ENCODE measurements at regions not wholly inside any gene's neighbourhood (a gene's known extent, or its start where the extent isn't known, plus 50 kb on each side); places are given as distances from the start of the nearest gene placed in this dataset.

- H3K27me3 Mint-ChIP-seq, result peaks cover 10% of the 10 kb centered on the region
- H3K27ac Mint-ChIP-seq, result no peak overlapping the region
- Histone ChIP-seq H3K9ac (ENCODE audit: low read length) (no peak overlapping the region), H2AFZ (ENCODE audit: insufficient read depth, low read depth, low read length, poor library complexity, severe bottlenecking) (no peak overlapping the region), H3K79me2 (ENCODE audit: control insufficient read depth, insufficient read depth, low read length) (no peaks in the 10 kb centered on the region), H3K9me3 (ENCODE audit: control extremely low read depth in 1 of 3, control insufficient read depth in 2 of 3, insufficient read depth in 1 of 3, low read length in 2 of 3) (no peaks in the 10 kb centered on the region), H4K20me1 (ENCODE audit: control insufficient read depth, insufficient read depth, low read length, poor library complexity, severe bottlenecking) (no peaks in the 10 kb centered on the region), H3K27me3 (replicated peaks in 1 of 4; ENCODE audit: control extremely low read depth in 1 of 4, control insufficient read depth in 3 of 4, insufficient read depth in 4 of 4, low read length in 3 of 4) (no peaks in the 10 kb centered on the region), H3K4me2 (replicated peaks; ENCODE audit: low read depth, low read length, poor library complexity, severe bottlenecking) (no peak overlapping the region), H3K4me1 (ENCODE audit: control insufficient read depth in 2 of 2, insufficient read depth in 2 of 2, low read length in 2 of 2) (no peaks in the 10 kb centered on the region), H3K4me3 (ENCODE audit: control extremely low read depth in 1 of 5, extremely low read depth in 1 of 5, insufficient read depth in 1 of 5, low read depth in 2 of 5, low read length in 4 of 5) (no peak overlapping the region), H3K36me3 (replicated peaks in 1 of 2; ENCODE audit: control extremely low read depth in 1 of 2, control insufficient read depth in 1 of 2, extremely low read depth in 1 of 2, insufficient read depth in 2 of 2, low read length in 1 of 2) (no peaks in the 10 kb centered on the region), H3K27ac (ENCODE audit: low read length in 2 of 2) (no peak overlapping the region)
- WGBS (ENCODE audit: insufficient coverage), result 100% methylated on average over 2 of the region's 3 CpGs
- ATAC-seq (ENCODE audit: low read depth) (no peak), DNase-seq (no peak)
- H3K4me1 Mint-ChIP-seq, result no peaks in the 10 kb centered on the region
- ChIA-PET POLR2A (no interaction called here), CTCF (no interaction called here)
- H3K4me3 Mint-ChIP-seq, result no peak overlapping the region
- peaks cover 2% of the 10 kb centered on the region for H3K9me3 Mint-ChIP-seq (ENCODE audit: insufficient read depth)
- no peak for TF ChIP-seq EZH2 (IDR thresholded peaks at IDR 0.05; ENCODE audit: borderline replicate concordance, insufficient read depth, low read depth, low read length, poor library complexity, severe bottlenecking)
- no peak for TF ChIP-seq CTCF (IDR thresholded peaks at IDR 0.05)
- intact Hi-C loops (cut with micrococcal nuclease), result no loop called here
These were observed 145.9 kb upstream of the SVIL start for GRCh38 chr10:29780639-29781038.

GRCh38 chr10:29780096-29780495 is 145.3 kb upstream of the SVIL start:
- no peak overlapping the region for H3K9ac ChIP-seq (ENCODE audit: low read length)
- peaks cover 2% of the 10 kb centered on the region for H3K9me3 Mint-ChIP-seq (ENCODE audit: insufficient read depth)
- CTCF ChIA-PET, result no interaction called here
- TF ChIP-seq CTCF (IDR thresholded peaks at IDR 0.05), result no peak
- no peak for TF ChIP-seq EZH2 (IDR thresholded peaks at IDR 0.05; ENCODE audit: borderline replicate concordance, insufficient read depth, low read depth, low read length, poor library complexity, severe bottlenecking)
- H3K9me3 ChIP-seq (ENCODE audit: control extremely low read depth in 1 of 3, control insufficient read depth in 2 of 3, insufficient read depth in 1 of 3, low read length in 2 of 3), result no peaks in the 10 kb centered on the region
- DNase-seq (no peak), ATAC-seq (ENCODE audit: low read depth) (no peak)
- no peak overlapping the region for H3K27ac ChIP-seq (ENCODE audit: low read length in 2 of 2)
- intact Hi-C loops (cut with micrococcal nuclease), result no loop called here
- H3K4me3 Mint-ChIP-seq, result no peak overlapping the region
- no peak overlapping the region for H3K4me3 ChIP-seq (ENCODE audit: control extremely low read depth in 1 of 5, extremely low read depth in 1 of 5, insufficient read depth in 1 of 5, low read depth in 2 of 5, low read length in 4 of 5)
- H3K4me2 ChIP-seq (replicated peaks; ENCODE audit: low read depth, low read length, poor library complexity, severe bottlenecking), result no peak overlapping the region
- no peaks in the 10 kb centered on the region for H3K4me1 ChIP-seq (ENCODE audit: control insufficient read depth in 2 of 2, insufficient read depth in 2 of 2, low read length in 2 of 2)
- peaks cover 10% of the 10 kb centered on the region for H3K27me3 Mint-ChIP-seq
- no peaks in the 10 kb centered on the region for H3K27me3 ChIP-seq (replicated peaks in 1 of 4; ENCODE audit: control extremely low read depth in 1 of 4, control insufficient read depth in 3 of 4, insufficient read depth in 4 of 4, low read length in 3 of 4)
- H4K20me1 ChIP-seq (ENCODE audit: control insufficient read depth, insufficient read depth, low read length, poor library complexity, severe bottlenecking), result no peaks in the 10 kb centered on the region
- no CpG with 5 or more reads among the region's 1 CpG for WGBS (ENCODE audit: insufficient coverage)
- H3K27ac Mint-ChIP-seq, result no peak overlapping the region
- H3K79me2 ChIP-seq (ENCODE audit: control insufficient read depth, insufficient read depth, low read length), result no peaks in the 10 kb centered on the region
- H2AFZ ChIP-seq (ENCODE audit: insufficient read depth, low read depth, low read length, poor library complexity, severe bottlenecking), result no peak overlapping the region
- no peaks in the 10 kb centered on the region for H3K4me1 Mint-ChIP-seq
- POLR2A ChIA-PET, result no interaction called here
- no peaks in the 10 kb centered on the region for H3K36me3 ChIP-seq (replicated peaks in 1 of 2; ENCODE audit: control extremely low read depth in 1 of 2, control insufficient read depth in 1 of 2, extremely low read depth in 1 of 2, insufficient read depth in 2 of 2, low read length in 1 of 2)

Measured in B cell (primary cell).